HUES48 (cell line): ENCODE measurements at regions not wholly inside any gene's neighbourhood (a gene's known extent, or its start where the extent isn't known, plus 50 kb on each side); places are given as distances from the start of the nearest gene placed in this dataset.

Experiments used
- H3K27ac ChIP-seq: one replicate; pipeline ENCODE4 v1.7.0; 2013; ENCODE audit warnings: low read depth, low read length, inconsistent platforms
- H3K27me3 ChIP-seq: 2 replicates; pipeline ENCODE4 v1.6.1; 2013; ENCODE audit warnings: mild to moderate bottlenecking, low read length; ENCODE audit not compliant: control insufficient read depth, insufficient read depth
- H3K36me3 ChIP-seq: 2 replicates; pipeline ENCODE4 v1.6.1; 2013; ENCODE audit warnings: low read length; ENCODE audit not compliant: control insufficient read depth, insufficient read depth
- H3K4me1 ChIP-seq: 2 replicates; pipeline ENCODE4 v1.6.1; 2013; ENCODE audit warnings: mild to moderate bottlenecking, low read length; ENCODE audit not compliant: control insufficient read depth, insufficient read depth
- H3K4me3 ChIP-seq: 2 replicates; pipeline ENCODE4 v1.5.1; 2013; ENCODE audit warnings: mild to moderate bottlenecking, low read depth, low read length
- H3K9ac ChIP-seq: 2 replicates; pipeline ENCODE4 v1.6.1; 2013; ENCODE audit warnings: mild to moderate bottlenecking, low read depth, low read length, moderate library complexity
- H3K9me3 ChIP-seq: 2 replicates; pipeline ENCODE4 v1.6.1; 2013; ENCODE audit warnings: low read length; ENCODE audit not compliant: control insufficient read depth, insufficient read depth

DNA sequence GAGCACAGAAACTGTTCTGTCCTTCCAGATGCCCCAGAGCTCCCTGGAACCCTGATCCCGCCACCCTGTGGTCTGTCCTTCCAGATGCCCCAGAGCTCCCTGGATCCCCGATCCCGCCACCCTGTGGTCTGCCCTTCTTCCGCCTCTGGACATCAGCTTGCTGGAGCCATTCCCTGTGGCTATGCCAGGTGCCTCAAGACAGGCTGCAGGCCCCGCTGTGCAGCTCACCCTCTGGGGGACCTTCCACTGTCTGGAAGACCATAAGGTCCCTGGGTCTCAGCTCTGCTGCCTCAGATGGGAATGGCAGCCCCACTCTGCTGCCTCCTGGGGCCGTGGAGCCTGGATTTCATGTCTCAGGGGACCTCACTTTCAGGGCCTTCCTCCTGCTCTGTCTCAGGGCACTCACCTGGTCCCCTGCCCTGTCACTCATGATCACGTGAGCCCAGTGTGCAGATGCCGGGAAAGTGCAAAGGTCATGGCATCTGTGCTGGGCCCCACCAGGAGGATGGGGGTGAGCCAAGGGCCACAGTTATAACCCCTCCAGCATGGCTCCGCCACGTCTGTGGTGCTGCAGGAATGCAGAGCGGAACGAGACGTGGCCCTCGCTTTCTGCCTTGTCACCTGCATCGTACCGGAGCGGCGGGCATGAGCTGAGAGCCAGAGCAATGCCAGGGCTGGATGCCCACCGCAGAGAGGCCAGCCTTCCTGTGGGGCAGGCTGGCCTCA lies 1520.7 kb downstream of the BRD1 start:
- Histone ChIP-seq H3K36me3 (no peaks in the 10 kb centered on the region), H3K4me1 (peaks cover 3% of the 10 kb centered on the region; the same call in 1 of the 2 replicates), H3K9ac (no peak overlapping the region), H3K27me3 (no peaks in the 10 kb centered on the region), H3K27ac (no peak overlapping the region), H3K9me3 (no peaks in the 10 kb centered on the region), H3K4me3 (no peak overlapping the region)

- no peak overlapping the region for H3K9ac ChIP-seq
- H3K4me1 ChIP-seq, result peaks cover 3% of the 10 kb centered on the region; the same call in 1 of the 2 replicates
- no peaks in the 10 kb centered on the region for H3K27me3 ChIP-seq
- no peaks in the 10 kb centered on the region for H3K36me3 ChIP-seq
- no peak overlapping the region for H3K4me3 ChIP-seq
- no peak overlapping the region for H3K27ac ChIP-seq
- H3K9me3 ChIP-seq, result no peaks in the 10 kb centered on the region
Observed at GRCh38 chr22:48306284-48306683, 1521.4 kb downstream of the BRD1 start.

DNA sequence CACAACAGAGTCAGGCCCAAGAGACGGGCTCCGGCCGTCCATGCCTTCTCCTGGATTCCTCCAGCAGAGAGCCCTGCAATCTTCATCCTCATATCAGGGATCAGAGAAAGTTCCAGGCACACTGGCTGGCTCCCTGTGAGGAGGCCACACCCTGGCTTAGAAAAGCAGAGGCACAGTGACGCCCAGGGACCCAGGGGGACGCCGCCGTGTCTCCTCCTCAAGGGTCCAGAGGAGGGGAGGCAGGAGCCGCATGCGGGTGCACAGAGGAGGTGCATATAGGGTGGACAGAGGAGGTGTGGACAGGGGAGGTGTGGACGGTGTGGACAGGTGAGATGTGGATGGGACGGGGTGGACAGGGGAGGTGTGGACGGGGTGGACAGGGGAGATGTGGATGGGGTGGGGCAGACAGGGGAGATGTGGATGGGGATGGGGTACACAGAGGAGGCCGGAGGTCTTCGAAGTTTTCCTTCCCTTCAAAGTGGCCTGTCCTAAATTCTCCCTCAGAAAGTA lies 1521.9 kb downstream of the BRD1 start:
- Histone ChIP-seq H3K27me3 (no peaks in the 10 kb centered on the region), H3K9me3 (no peaks in the 10 kb centered on the region), H3K4me3 (no peak overlapping the region), H3K9ac (no peak overlapping the region), H3K4me1 (peaks cover 3% of the 10 kb centered on the region; the same call in 1 of the 2 replicates), H3K27ac (no peak overlapping the region), H3K36me3 (no peaks in the 10 kb centered on the region)

- no peaks in the 10 kb centered on the region for H3K36me3 ChIP-seq
- H3K9ac ChIP-seq, result no peak overlapping the region
- H3K4me3 ChIP-seq, result no peak overlapping the region
- no peaks in the 10 kb centered on the region for H3K27me3 ChIP-seq
- H3K27ac ChIP-seq, result no peak overlapping the region
- H3K9me3 ChIP-seq, result no peaks in the 10 kb centered on the region
- no peaks in the 10 kb centered on the region for H3K4me1 ChIP-seq
Observed at GRCh38 chr22:48303369-48303725, 1524.3 kb downstream of the BRD1 start.

DNA sequence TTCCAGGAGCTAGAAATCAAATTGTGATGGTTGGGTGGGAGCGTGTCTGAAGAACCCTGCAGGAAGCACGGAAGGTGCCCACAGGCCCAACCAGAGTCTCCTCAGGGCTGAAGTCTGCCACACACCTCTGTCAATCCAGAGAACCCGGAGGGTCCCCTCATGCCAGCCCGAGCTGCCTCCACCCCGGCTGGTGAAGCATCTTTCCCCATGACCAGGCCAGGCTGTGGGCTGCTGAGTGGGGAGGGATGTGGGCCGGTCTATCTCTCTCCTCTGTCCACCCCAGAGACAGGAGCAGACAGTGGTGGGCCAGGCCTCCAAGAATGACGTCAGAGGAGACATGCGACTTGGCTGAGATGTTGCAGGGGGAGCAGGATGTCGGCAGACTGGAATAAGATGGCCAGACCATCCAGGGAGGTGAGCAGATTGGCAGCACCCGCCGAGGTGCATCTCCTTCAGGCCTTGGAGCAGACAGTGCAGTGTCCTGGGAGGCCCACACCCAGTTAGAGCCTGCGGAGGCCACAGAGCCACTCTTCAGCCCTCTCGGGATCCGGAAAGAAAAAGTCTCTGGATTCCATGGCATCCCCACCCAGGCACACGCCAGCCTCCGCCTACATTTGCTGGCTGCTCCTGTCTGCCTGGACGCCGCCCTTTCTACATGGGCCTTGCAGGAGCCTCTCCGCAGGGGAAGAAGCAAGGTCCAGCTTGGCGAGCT lies 1524.9 kb downstream of the BRD1 start:
- Histone ChIP-seq H3K4me1 (no peaks in the 10 kb centered on the region), H3K4me3 (no peak overlapping the region), H3K9me3 (no peaks in the 10 kb centered on the region), H3K27ac (no peak overlapping the region), H3K36me3 (no peaks in the 10 kb centered on the region), H3K27me3 (no peaks in the 10 kb centered on the region), H3K9ac (no peak overlapping the region)

DNA sequence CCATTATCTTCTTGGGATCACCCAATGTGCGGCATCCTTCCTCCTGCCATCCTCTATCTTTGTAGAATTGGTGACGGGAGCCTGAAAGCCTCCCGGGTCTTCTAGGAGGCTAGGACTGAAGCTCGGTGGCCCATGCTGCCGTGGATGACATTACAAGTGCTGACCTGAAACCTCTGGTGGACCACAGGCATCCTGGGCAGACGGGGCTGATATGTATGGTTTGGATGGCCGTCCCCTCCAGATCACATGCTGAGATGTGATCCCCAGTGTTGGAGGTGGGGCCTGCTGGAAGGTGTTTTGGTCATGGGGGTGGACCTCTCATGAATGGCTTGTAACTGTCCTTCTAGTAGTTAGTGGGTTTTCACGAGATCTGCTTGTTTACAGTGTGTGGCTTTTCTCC lies 1525.8 kb downstream of the BRD1 start:
- Histone ChIP-seq H3K4me3 (no peak overlapping the region), H3K36me3 (no peaks in the 10 kb centered on the region), H3K9ac (no peak overlapping the region), H3K4me1 (no peaks in the 10 kb centered on the region), H3K27ac (no peak overlapping the region), H3K9me3 (no peaks in the 10 kb centered on the region), H3K27me3 (no peaks in the 10 kb centered on the region)

GRCh38 chr22:48301421-48301820 lies 1526.3 kb downstream of the BRD1 start:
- H3K4me3 ChIP-seq, result no peak overlapping the region
- no peaks in the 10 kb centered on the region for H3K4me1 ChIP-seq
- no peaks in the 10 kb centered on the region for H3K36me3 ChIP-seq
- no peaks in the 10 kb centered on the region for H3K27me3 ChIP-seq
- H3K9me3 ChIP-seq, result no peaks in the 10 kb centered on the region
- H3K27ac ChIP-seq, result no peak overlapping the region
- no peak overlapping the region for H3K9ac ChIP-seq

DNA sequence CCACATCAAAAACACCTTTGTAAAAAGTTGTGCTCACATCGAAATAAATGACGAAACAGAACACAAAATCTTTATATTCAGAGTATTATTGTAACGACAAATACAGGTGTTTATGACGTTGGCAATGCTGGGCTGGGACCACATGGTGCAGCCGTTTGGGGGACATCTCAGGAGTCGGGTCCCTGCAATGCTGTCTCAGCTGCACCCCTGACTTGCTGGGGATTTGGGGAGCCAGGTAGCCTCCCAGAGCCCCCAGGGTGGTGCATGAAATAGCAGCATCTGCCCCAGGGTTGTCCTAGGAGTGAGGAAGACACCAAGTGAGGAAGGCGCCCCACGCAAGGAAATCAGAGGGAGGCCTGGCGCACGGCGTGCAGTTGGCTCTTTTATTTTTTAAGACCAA lies 1526.8 kb downstream of the BRD1 start:
- Histone ChIP-seq H3K9ac (no peak overlapping the region), H3K27me3 (no peaks in the 10 kb centered on the region)

DNA sequence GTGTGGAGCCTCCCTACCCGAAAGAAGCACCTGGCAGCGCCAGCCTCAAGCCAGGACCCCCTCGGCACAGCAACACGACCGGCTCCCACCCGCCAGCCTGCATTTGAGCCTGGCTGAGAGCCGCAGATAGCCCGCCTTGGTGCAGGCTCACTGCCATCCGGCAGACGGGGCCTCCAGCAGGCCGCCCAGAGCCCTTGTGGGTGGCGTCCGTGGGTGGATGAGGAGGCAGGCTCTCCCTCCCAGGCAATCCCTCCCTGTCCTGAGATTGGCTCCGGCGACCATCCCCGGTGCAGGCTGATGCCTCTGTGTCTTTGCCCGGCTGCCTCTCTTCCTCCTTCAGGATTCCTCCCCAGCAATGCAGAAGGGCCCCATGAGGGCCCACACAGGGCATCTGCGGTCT lies 1527.9 kb downstream of the BRD1 start:
- no peak overlapping the region for H3K9ac ChIP-seq
- no peak overlapping the region for H3K27ac ChIP-seq
- no peaks in the 10 kb centered on the region for H3K9me3 ChIP-seq
- no peaks in the 10 kb centered on the region for H3K4me1 ChIP-seq
- H3K4me3 ChIP-seq, result no peak overlapping the region
- no peaks in the 10 kb centered on the region for H3K27me3 ChIP-seq
- no peaks in the 10 kb centered on the region for H3K36me3 ChIP-seq

More for the DNA sequence above, 1526.8 kb downstream of the BRD1 start:
- Histone ChIP-seq H3K27ac (no peak overlapping the region), H3K9me3 (no peaks in the 10 kb centered on the region), H3K36me3 (no peaks in the 10 kb centered on the region), H3K4me1 (no peaks in the 10 kb centered on the region), H3K4me3 (no peak overlapping the region)

DNA sequence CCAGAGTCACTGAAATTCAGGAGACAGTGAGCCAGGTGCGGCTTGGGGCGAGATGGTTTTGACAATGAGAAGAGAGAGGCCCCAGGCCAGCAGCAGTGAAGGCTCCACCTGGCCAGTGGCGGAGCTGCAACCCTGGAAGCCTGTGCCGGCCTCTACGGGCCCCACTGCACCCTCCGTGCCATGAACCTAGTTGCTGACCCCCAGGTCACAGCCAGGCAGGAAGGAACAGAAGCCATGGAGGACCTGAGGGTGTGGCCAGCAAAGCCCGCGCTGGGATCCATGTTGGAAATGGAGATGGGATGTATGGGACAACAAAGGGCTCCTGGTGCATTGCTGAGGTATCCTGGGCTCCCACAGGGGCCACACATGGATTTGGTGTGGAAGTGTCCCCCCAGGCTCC lies 1528.5 kb downstream of the BRD1 start:
- no peaks in the 10 kb centered on the region for H3K4me1 ChIP-seq
- H3K9me3 ChIP-seq, result no peaks in the 10 kb centered on the region
- no peaks in the 10 kb centered on the region for H3K36me3 ChIP-seq
- H3K27me3 ChIP-seq, result no peaks in the 10 kb centered on the region
- no peak overlapping the region for H3K4me3 ChIP-seq
- no peak overlapping the region for H3K27ac ChIP-seq
- no peak overlapping the region for H3K9ac ChIP-seq

- Histone ChIP-seq H3K9me3 (no peaks in the 10 kb centered on the region), H3K4me1 (no peaks in the 10 kb centered on the region), H3K27me3 (no peaks in the 10 kb centered on the region), H3K36me3 (no peaks in the 10 kb centered on the region), H3K9ac (no peak overlapping the region), H3K4me3 (no peak overlapping the region), H3K27ac (no peak overlapping the region)
Observed at GRCh38 chr22:48297296-48297695, 1530.4 kb downstream of the BRD1 start.
